ENCODE measurements at regions not wholly inside any gene's neighbourhood (a gene's known extent, or its start where the extent isn't known, plus 50 kb on each side); places are given as distances from the start of the nearest gene placed in this dataset.

GRCh38 chr13:86403181-86403580 is 604.0 kb upstream of the SLITRK6 start:
- H3K14ac ChIP-seq (ENCODE audit: insufficient read depth, low read length), result no peak overlapping the region
- H3K27ac ChIP-seq (ENCODE audit: insufficient read length, low read depth, low read length), result no peak overlapping the region
- no peaks in the 10 kb centered on the region for H3K9me3 ChIP-seq (ENCODE audit: control insufficient read depth, low read depth, low read length)
- no peak for TF ChIP-seq CTCF (conservative IDR thresholded peaks at IDR 0.05)
- no peak overlapping the region for H2BK120ac ChIP-seq (ENCODE audit: low read depth, low read length, poor library complexity, severe bottlenecking)
- H3K27me3 Mint-ChIP-seq (ENCODE audit: low read depth), result no peaks in the 10 kb centered on the region
- H3K27me3 ChIP-seq (ENCODE audit: insufficient read depth, low read length), result no peaks in the 10 kb centered on the region
- H4K91ac ChIP-seq (ENCODE audit: insufficient read length, low read depth, low read length), result no peak overlapping the region
- H2AK5ac ChIP-seq (ENCODE audit: insufficient read length, low read length), result no peak overlapping the region
- H3K18ac ChIP-seq (ENCODE audit: insufficient read length, low read depth, low read length), result no peak overlapping the region
- no peak overlapping the region for H3K27ac Mint-ChIP-seq
- H2BK20ac ChIP-seq (ENCODE audit: low read depth, low read length, poor library complexity, severe bottlenecking), result no peak overlapping the region
- no peak overlapping the region for H3K56ac ChIP-seq (ENCODE audit: insufficient read length, low read depth, low read length)
- H3K4me1 ChIP-seq (ENCODE audit: insufficient read depth, low read length), result no peaks in the 10 kb centered on the region; the same call in 1 of the 2 replicates
- H3K23me2 ChIP-seq (ENCODE audit: insufficient read length, low read depth, low read length, poor library complexity, severe bottlenecking), result no peaks in the 10 kb centered on the region
- H4K8ac ChIP-seq (replicated peaks; ENCODE audit: insufficient read length, low read depth, low read length), result no peak overlapping the region
- H3K4me2 ChIP-seq (ENCODE audit: insufficient read depth, insufficient read length, low read length), result no peak overlapping the region
- no peaks in the 10 kb centered on the region for H4K20me1 ChIP-seq (ENCODE audit: control insufficient read depth, insufficient read depth, insufficient read length)
- H2BK12ac ChIP-seq (ENCODE audit: insufficient read length, low read depth, low read length), result no peak overlapping the region
- no peak overlapping the region for H2AFZ ChIP-seq (ENCODE audit: low read length)
- H3K36me3 Mint-ChIP-seq (ENCODE audit: insufficient read depth in 1 of 3, low read depth in 3 of 3), result no peaks in the 10 kb centered on the region
- no peak overlapping the region for H2BK5ac ChIP-seq (ENCODE audit: insufficient read length, low read length)
- H3K9me3 Mint-ChIP-seq, result no peaks in the 10 kb centered on the region
- H3K4me3 Mint-ChIP-seq, result no peak overlapping the region
- DNase-seq, result no peak
- no peak overlapping the region for H3K4ac ChIP-seq (ENCODE audit: low read depth, low read length)
- H3K4me1 Mint-ChIP-seq, result peaks cover 0 to 8% of the 10 kb centered on the region in 2 experiments; a peak in 2 of 4 replicates
- H4K5ac ChIP-seq (ENCODE audit: insufficient read length, low read depth, low read length), result no peak overlapping the region
- H2BK15ac ChIP-seq (ENCODE audit: low read depth, low read length), result no peak overlapping the region
- no peak overlapping the region for H3T11ph ChIP-seq (ENCODE audit: low read length)
- no peaks in the 10 kb centered on the region for H3K79me1 ChIP-seq (ENCODE audit: insufficient read depth, low read depth, low read length, poor library complexity, severe bottlenecking)
- H3K79me2 ChIP-seq (ENCODE audit: insufficient read depth, low read length), result no peaks in the 10 kb centered on the region
- H3K9ac ChIP-seq (ENCODE audit: extremely low read depth, insufficient read length, low read length), result no peak overlapping the region
- H3K23ac ChIP-seq (ENCODE audit: insufficient read length, low read depth, low read length), result no peak overlapping the region

Data from H9 (cell line).